BLaER1 treated with 17β-estradiol and CSF1 and Interleukin-3, amounts not matched to agents 10 nM and 100 nM (cell line): ENCODE measurements at regions not wholly inside any gene's neighbourhood (a gene's known extent, or its start where the extent isn't known, plus 50 kb on each side); places are given as distances from the start of the nearest gene placed in this dataset.
"Not testable (repeated sequence)": the region's sequence is repeated elsewhere in the genome, so short reads cannot be mapped to it uniquely, and the experiment has no call there.

ENCODE experiments used
- H3K27ac ChIP-seq, 11 experiments: shearing (Covaris generic); formaldehyde crosslinking; 2 replicates each; pipeline ENCODE4 v1.8.1; 2022
- H3K27me3 ChIP-seq, 11 experiments: shearing (Covaris generic); formaldehyde crosslinking; 2 replicates each; pipeline ENCODE4 v1.8.1; 2022
- H3K36me3 ChIP-seq, 11 experiments: shearing (Covaris generic); formaldehyde crosslinking; 2 replicates each; pipeline ENCODE4 v1.8.1; 2022
- H3K4me1 ChIP-seq, 10 experiments: shearing (Covaris generic); formaldehyde crosslinking; 2 replicates each; pipeline ENCODE4 v1.8.1; 2022
- H3K4me2 ChIP-seq, 11 experiments: shearing (Covaris generic); formaldehyde crosslinking; 2 replicates each; pipeline ENCODE4 v1.8.1; 2022
- H3K4me3 ChIP-seq, 10 experiments: shearing (Covaris generic); formaldehyde crosslinking; 2 replicates each; pipeline ENCODE4 v1.8.1; 2022
- H3K9ac ChIP-seq, 11 experiments: shearing (Covaris generic); formaldehyde crosslinking; 2 replicates each; pipeline ENCODE4 v1.8.1; 2022
- H3K9me3 ChIP-seq, 11 experiments: shearing (Covaris generic); formaldehyde crosslinking; replicated peaks in 1 of 11; 2 replicates each; pipeline ENCODE4 v1.8.1; 2022
- H4K20me1 ChIP-seq, 11 experiments: shearing (Covaris generic); formaldehyde crosslinking; 2 replicates each; pipeline ENCODE4 v1.8.1; 2022
- Cebpa-rat ChIP-seq, 11 experiments: shearing (Covaris generic); IDR thresholded peaks; 2 replicates each; pipeline ENCODE4 v1.8.1; 2022

GRCh38 chr5:91820874-91821273 lies 437.8 kb upstream of the ARRDC3 start:
- no peaks in the 10 kb centered on the region for H3K27me3 ChIP-seq
- H3K27ac ChIP-seq: no peak overlapping the region
- no peaks in the 10 kb centered on the region for H3K9me3 ChIP-seq
- H3K4me2 ChIP-seq: no peak overlapping the region; a peak in 1 of 22 replicates
- H3K36me3 ChIP-seq: no peaks in the 10 kb centered on the region
- H3K9ac ChIP-seq: no peak overlapping the region
- H3K4me1 ChIP-seq: 0 out of 20 replicates have a peak, but pooled peaks cover 0 to 3% (median 0%) of the 10 kb centered on the region in 10 experiments
- no peak for TF ChIP-seq Cebpa-rat (IDR thresholded peaks at IDR 0.05)
- H4K20me1 ChIP-seq: no peaks in the 10 kb centered on the region
- H3K4me3 ChIP-seq: no peak overlapping the region

- Histone ChIP-seq H3K4me1 (0 out of 20 replicates have a peak, but pooled peaks cover 0 to 3% (median 0%) of the 10 kb centered on the region in 10 experiments), H3K9me3 (no peaks in the 10 kb centered on the region), H3K4me3 (no peak overlapping the region), H3K4me2 (no peak overlapping the region), H4K20me1 (no peaks in the 10 kb centered on the region), H3K9ac (no peak overlapping the region), H3K27me3 (no peaks in the 10 kb centered on the region), H3K36me3 (no peaks in the 10 kb centered on the region), H3K27ac (no peak overlapping the region)
- TF ChIP-seq Cebpa-rat (IDR thresholded peaks at IDR 0.05): no peak
Measured at GRCh38 chr5:91816681-91817080, 433.6 kb upstream of the ARRDC3 start.

DNA sequence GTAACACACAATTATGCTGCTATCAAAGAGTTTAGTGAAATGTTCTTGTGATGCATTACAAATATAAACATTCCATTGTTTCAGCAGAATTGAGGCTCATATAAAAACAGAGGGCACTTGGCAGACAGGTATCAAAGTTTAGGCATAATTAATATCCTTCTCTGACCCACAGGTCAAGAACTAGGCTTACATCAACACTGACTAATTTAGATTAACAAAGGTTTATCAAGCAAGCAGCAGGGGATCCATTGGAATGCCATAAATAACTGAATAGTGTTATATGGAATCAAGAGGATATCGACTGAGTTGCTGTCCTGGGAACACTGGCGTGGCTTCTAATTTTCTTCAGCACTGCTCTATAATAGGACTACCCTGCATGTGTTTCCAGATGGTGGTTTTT lies 414.5 kb upstream of the ARRDC3 start:
- Histone ChIP-seq H4K20me1 (no peaks in the 10 kb centered on the region), H3K4me3 (no peak overlapping the region), H3K9me3 (peaks cover 13 to 27% (median 17%) of the 10 kb centered on the region in 11 experiments), H3K4me2 (no peak overlapping the region), H3K27me3 (no peaks in the 10 kb centered on the region), H3K9ac (no peak overlapping the region), H3K4me1 (no peaks in the 10 kb centered on the region), H3K36me3 (no peaks in the 10 kb centered on the region), H3K27ac (no peak overlapping the region)
- no peak for TF ChIP-seq Cebpa-rat (IDR thresholded peaks at IDR 0.05)

DNA sequence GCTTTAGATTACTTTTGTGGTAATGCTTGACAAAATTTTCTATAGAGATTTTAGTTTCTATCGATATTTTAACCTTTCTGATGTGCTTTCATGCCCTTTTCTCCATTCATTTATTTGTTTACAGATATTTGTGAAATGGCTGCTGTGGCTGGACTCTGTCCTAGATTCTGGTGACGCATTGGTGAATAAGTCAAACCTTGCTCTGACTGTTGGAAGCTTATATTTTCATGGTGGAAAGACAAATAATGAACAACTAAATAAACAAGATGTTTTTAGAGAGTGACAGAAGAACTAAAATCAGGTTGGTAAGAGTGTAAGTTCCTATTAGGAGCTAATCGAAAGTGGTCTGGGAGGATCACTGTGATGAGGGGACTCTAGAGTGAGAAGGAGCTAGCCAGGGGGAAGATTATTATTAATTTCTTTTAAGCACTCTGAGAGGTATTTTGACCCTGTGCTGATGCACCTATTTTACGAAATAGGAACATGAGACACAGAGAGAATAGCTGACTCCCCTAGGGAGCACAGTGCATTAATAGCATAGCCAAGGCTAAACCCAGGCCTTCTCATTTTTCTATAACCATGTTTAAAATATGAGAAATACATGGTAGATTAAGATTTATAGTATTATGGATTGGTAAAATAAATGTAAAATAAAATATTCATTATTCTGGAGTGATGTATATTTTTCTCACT lies 411.9 kb upstream of the ARRDC3 start:
- H3K27me3 ChIP-seq: no peaks in the 10 kb centered on the region
- no peak overlapping the region for H3K27ac ChIP-seq
- H3K9ac ChIP-seq: no peak overlapping the region
- peaks cover 0 to 3% (median 0%) of the 10 kb centered on the region in 11 experiments; a peak in 3 of 22 replicates for H3K9me3 ChIP-seq
- H3K4me2 ChIP-seq: no peak overlapping the region
- H4K20me1 ChIP-seq: no peaks in the 10 kb centered on the region
- no peaks in the 10 kb centered on the region for H3K4me1 ChIP-seq
- no peak for TF ChIP-seq Cebpa-rat (IDR thresholded peaks at IDR 0.05)
- no peak overlapping the region for H3K4me3 ChIP-seq
- H3K36me3 ChIP-seq: no peaks in the 10 kb centered on the region

DNA sequence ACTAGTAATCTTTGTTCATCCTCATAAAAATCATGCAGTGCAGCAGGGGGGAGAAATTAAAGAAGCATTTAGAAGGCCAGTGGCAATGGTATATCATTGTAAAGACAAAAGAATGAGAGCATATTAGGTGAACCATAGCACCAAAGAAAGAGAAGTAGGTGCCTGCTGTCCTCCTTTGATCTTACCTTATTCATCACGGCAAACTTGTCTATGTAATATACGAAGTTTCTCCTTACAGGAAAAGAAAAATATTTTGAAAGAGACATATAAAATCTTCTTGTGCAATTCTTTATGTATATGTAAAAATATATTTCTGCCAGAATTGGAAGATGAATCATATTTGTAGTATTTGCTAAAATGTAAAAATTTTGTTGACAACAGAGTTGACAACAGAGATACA lies 411.3 kb upstream of the ARRDC3 start:
- Histone ChIP-seq H3K4me3 (no peak overlapping the region), H4K20me1 (no peaks in the 10 kb centered on the region)
- no peak for TF ChIP-seq Cebpa-rat (IDR thresholded peaks at IDR 0.05)

DNA sequence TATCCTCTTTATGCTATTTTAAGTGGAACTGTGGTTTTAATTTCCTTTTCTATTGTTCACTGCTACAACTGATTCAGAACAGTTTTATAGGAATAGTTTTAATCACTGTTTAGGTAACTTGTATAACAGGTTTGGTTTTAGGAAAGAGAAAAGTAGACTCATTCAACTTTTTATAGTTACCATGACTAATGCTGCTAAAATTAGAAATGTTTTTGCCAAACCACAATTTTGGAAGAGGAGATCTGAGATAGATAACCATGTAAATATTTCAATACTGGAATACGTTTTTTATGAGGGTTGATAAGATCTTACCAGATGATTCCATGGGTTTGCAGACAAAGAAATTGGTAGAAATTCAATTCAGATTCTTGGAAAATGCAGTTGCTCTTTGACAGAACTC lies 404.6 kb upstream of the ARRDC3 start:
- Histone ChIP-seq H4K20me1 (no peaks in the 10 kb centered on the region), H3K27ac (no peak overlapping the region), H3K9me3 (peaks cover 0 to 3% (median 0%) of the 10 kb centered on the region in 11 experiments; a peak in 1 of 22 replicates), H3K9ac (no peak overlapping the region), H3K4me3 (no peak overlapping the region), H3K27me3 (no peaks in the 10 kb centered on the region), H3K36me3 (no peaks in the 10 kb centered on the region), H3K4me2 (peak overlapping the region in 4 of 11 experiments; percentile 14 to 49 (median 33); a peak in 5 of 22 replicates), H3K4me1 (peaks cover 0 to 10% (median 6%) of the 10 kb centered on the region in 10 experiments; a peak in 9 of 20 replicates)
- TF ChIP-seq Cebpa-rat (IDR thresholded peaks at IDR 0.05): no peak

More for the DNA sequence above, 411.3 kb upstream of the ARRDC3 start:
- no peak overlapping the region for H3K27ac ChIP-seq
- no peak overlapping the region for H3K9ac ChIP-seq
- no peaks in the 10 kb centered on the region for H3K9me3 ChIP-seq
- no peak overlapping the region for H3K4me2 ChIP-seq
- no peaks in the 10 kb centered on the region for H3K27me3 ChIP-seq
- H3K36me3 ChIP-seq: no peaks in the 10 kb centered on the region
- H3K4me1 ChIP-seq: no peaks in the 10 kb centered on the region

GRCh38 chr5:91777671-91778070 lies 394.6 kb upstream of the ARRDC3 start:
- H4K20me1 ChIP-seq: no peaks in the 10 kb centered on the region
- H3K4me1 ChIP-seq: peaks cover 0 to 21% (median 9%) of the 10 kb centered on the region in 10 experiments; a peak in 12 of 20 replicates
- no peak overlapping the region for H3K9ac ChIP-seq
- H3K4me2 ChIP-seq: no peak overlapping the region
- no peak overlapping the region for H3K4me3 ChIP-seq
- no peak for TF ChIP-seq Cebpa-rat (IDR thresholded peaks at IDR 0.05)
- H3K36me3 ChIP-seq: no peaks in the 10 kb centered on the region
- no peaks in the 10 kb centered on the region for H3K9me3 ChIP-seq
- H3K27ac ChIP-seq: no peak overlapping the region
- H3K27me3 ChIP-seq: no peaks in the 10 kb centered on the region

DNA sequence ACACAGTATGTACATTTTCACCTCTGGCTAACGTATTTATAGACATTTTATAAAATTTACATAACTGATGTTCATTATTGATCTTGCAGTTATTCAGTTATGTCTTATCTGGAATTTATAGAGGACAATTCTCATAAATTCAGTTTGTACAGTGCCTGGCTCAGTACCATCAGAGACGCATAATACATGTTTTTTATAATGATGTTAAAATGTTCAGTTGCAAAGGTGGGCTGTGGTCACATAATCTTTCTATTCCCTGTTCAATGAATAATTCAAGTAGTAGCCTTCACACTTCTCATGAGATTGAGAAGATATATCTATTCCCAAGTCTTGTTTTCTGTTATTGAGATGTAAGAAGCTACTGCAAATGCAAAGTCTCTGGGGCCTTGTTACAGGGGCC lies 393.1 kb upstream of the ARRDC3 start:
- TF ChIP-seq Cebpa-rat (IDR thresholded peaks at IDR 0.05): no peak

DNA sequence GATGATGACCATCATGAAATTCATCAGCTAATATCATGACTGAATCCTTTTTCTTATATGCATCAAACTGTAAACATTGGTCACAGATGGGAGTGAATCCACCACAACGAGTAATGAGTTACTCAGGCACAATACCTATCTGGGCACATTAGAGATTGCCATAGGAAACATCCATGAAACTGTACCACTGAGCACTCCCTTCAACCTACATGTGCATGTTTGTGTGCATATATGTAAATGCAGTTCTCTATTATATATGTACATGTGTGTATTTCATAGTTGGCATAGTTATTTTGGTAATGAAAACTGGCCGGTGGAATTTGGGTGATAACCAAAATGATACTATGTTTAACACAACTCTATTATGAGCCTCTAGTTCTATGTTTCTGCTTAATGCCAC lies 387.3 kb upstream of the ARRDC3 start:
- Histone ChIP-seq H3K27ac (no peak overlapping the region), H3K4me1 (peaks cover 0 to 8% (median 5%) of the 10 kb centered on the region in 10 experiments; a peak in 12 of 20 replicates), H4K20me1 (no peaks in the 10 kb centered on the region), H3K9ac (no peak overlapping the region), H3K36me3 (no peaks in the 10 kb centered on the region), H3K27me3 (no peaks in the 10 kb centered on the region), H3K4me2 (no peak overlapping the region), H3K4me3 (no peak overlapping the region), H3K9me3 (no peaks in the 10 kb centered on the region)
- TF ChIP-seq Cebpa-rat (IDR thresholded peaks at IDR 0.05): no peak

More for the DNA sequence above, 393.1 kb upstream of the ARRDC3 start:
- Histone ChIP-seq H3K9ac (no peak overlapping the region), H3K9me3 (no peaks in the 10 kb centered on the region), H3K36me3 (no peaks in the 10 kb centered on the region), H3K4me3 (no peak overlapping the region), H3K4me1 (peaks cover 0 to 21% (median 9%) of the 10 kb centered on the region in 10 experiments; a peak in 12 of 20 replicates), H4K20me1 (no peaks in the 10 kb centered on the region), H3K4me2 (peak overlapping the region in 4 of 11 experiments; percentile 65 to 74 (median 66); a peak in 6 of 22 replicates), H3K27ac (0 out of 22 replicates have a peak overlapping the region, but pooled peaks of 2 of the 11 experiments have one; percentile 25 to 48), H3K27me3 (no peaks in the 10 kb centered on the region)

DNA sequence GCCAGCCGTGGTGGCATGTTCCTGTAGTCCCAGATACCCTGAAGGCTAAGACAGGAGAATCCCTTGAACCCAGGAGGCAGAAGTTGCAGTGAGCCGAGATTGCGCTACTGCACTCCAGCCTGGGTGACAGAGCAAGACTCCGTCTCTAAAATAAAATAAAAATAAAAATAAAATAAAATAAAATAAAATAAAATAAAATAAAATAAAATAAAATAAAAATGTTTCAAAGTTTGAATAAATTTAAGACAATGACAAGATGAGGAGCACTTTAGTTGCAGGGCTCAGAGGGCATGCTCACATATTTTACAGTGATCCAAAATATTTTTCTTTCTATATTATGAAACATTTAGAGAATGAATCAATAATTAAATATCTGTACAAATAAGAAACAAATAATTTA lies 374.3 kb upstream of the ARRDC3 start:
- not testable (repeated sequence) for H3K4me1 ChIP-seq, H3K4me2 ChIP-seq, H3K27ac ChIP-seq, H4K20me1 ChIP-seq, H3K27me3 ChIP-seq, H3K9me3 ChIP-seq, H3K36me3 ChIP-seq, H3K4me3 ChIP-seq, H3K9ac ChIP-seq
